ENCODE measurements at regions not wholly inside any gene's neighbourhood (a gene's known extent, or its start where the extent isn't known, plus 50 kb on each side); places are given as distances from the start of the nearest gene placed in this dataset.
"Not testable (repeated sequence)": the region's sequence is repeated elsewhere in the genome, so short reads cannot be mapped to it uniquely, and the experiment has no call there.

GRCh38 chr2:102871707-102872106 is 109.9 kb downstream of the TMEM182 start:
- no peak for DNase-seq
- intact Hi-C loops (cut with DNase I), result loop anchor here (5.0 to 10.0 kb wide), 2 partner anchors 397 to 399 kb away; partner anchors contain the start of gene SLC9A4 (in 2 of the 2)

GRCh38 chr2:102872388-102872787 is 110.6 kb downstream of the TMEM182 start:
- ATAC-seq (no peak), DNase-seq (no peak)
- intact Hi-C loops (cut with DNase I), result loop anchor here (5.0 to 10.0 kb wide), 2 partner anchors 398 to 400 kb away; partner anchors contain the start of gene SLC9A4 (in 2 of the 2)

More at GRCh38 chr2:102871707-102872106, 109.9 kb downstream of the TMEM182 start:
- no peak for ATAC-seq

- intact Hi-C loops (cut with DNase I), result loop anchor here in 1 of 2 donors (10.0 kb wide), 1 partner anchor 405 kb away; the partner anchor contains the start of gene SLC9A4
- DNase-seq, ATAC-seq: not testable (repeated sequence)
Measured at GRCh38 chr2:102879513-102879912, 117.7 kb downstream of the TMEM182 start.

- DNase-seq, result no peak
- intact Hi-C loops (cut with DNase I), result no loop called here
- no peak for ATAC-seq
Measured at GRCh38 chr2:102880731-102881130, 118.9 kb downstream of the TMEM182 start.

- DNase-seq (no peak), ATAC-seq (no peak)
- intact Hi-C loops (cut with DNase I), result no loop called here
Measured at GRCh38 chr2:102886216-102886893, 124.5 kb downstream of the TMEM182 start.

GRCh38 chr2:102888514-102888913 is 126.7 kb downstream of the TMEM182 start:
- intact Hi-C loops (cut with DNase I), result no loop called here

GRCh38 chr2:102891296-102891695 is 129.5 kb downstream of the TMEM182 start:
- no peak for DNase-seq
- intact Hi-C loops (cut with DNase I), result no loop called here
- no peak for ATAC-seq

More at GRCh38 chr2:102888514-102888913, 126.7 kb downstream of the TMEM182 start:
- no peak for ATAC-seq
- no peak for DNase-seq

- ATAC-seq (no peak), DNase-seq (no peak)
- intact Hi-C loops (cut with DNase I), result no loop called here
Measured at GRCh38 chr2:102892698-102893310, 131.0 kb downstream of the TMEM182 start.

GRCh38 chr2:102893870-102894269 is 132.0 kb downstream of the TMEM182 start:
- no peak for ATAC-seq

GRCh38 chr2:102895376-102895775 is 133.5 kb downstream of the TMEM182 start:
- ATAC-seq, result no peak
- DNase-seq, result no peak
- intact Hi-C loops (cut with DNase I), result no loop called here

More at GRCh38 chr2:102893870-102894269, 132.0 kb downstream of the TMEM182 start:
- intact Hi-C loops (cut with DNase I), result no loop called here
- DNase-seq, result no peak

GRCh38 chr2:102909240-102909639 is 147.4 kb downstream of the TMEM182 start:
- ATAC-seq; DNase-seq; intact Hi-C loops (cut with DNase I): not testable (repeated sequence)

- DNase-seq, result no peak
- intact Hi-C loops (cut with DNase I), result no loop called here
- ATAC-seq, result no peak
Measured at GRCh38 chr2:102910724-102911123, 148.9 kb downstream of the TMEM182 start.

- ATAC-seq, result no peak
- DNase-seq, result no peak
- intact Hi-C loops (cut with DNase I), result no loop called here
Measured at GRCh38 chr2:102915128-102915527, 153.3 kb downstream of the TMEM182 start.

- no peak for DNase-seq
- intact Hi-C loops (cut with DNase I), result no loop called here
- ATAC-seq, result no peak
Measured at GRCh38 chr2:102922321-102922720, 160.5 kb downstream of the TMEM182 start.

GRCh38 chr2:102925003-102925402 is 163.2 kb downstream of the TMEM182 start:
- ATAC-seq (no peak), DNase-seq (no peak)
- intact Hi-C loops (cut with DNase I), result no loop called here

GRCh38 chr2:102927854-102928267 is 166.0 kb downstream of the TMEM182 start:
- intact Hi-C loops (cut with DNase I), result no loop called here
- DNase-seq (no peak), ATAC-seq (no peak)

GRCh38 chr2:102929721-102930120 is 167.9 kb downstream of the TMEM182 start:
- intact Hi-C loops (cut with DNase I), result no loop called here
- ATAC-seq (no peak), DNase-seq (no peak)

- intact Hi-C loops (cut with DNase I), result no loop called here
- no peak for DNase-seq
- ATAC-seq, result no peak
Measured at GRCh38 chr2:102932501-102932900, 170.7 kb downstream of the TMEM182 start.

GRCh38 chr2:102939207-102939606 is 177.4 kb downstream of the TMEM182 start:
- DNase-seq, result no peak

GRCh38 chr2:102940684-102941083 is 178.9 kb downstream of the TMEM182 start:
- DNase-seq, result no peak
- ATAC-seq, result no peak
- intact Hi-C loops (cut with DNase I), result no loop called here

More at GRCh38 chr2:102939207-102939606, 177.4 kb downstream of the TMEM182 start:
- intact Hi-C loops (cut with DNase I), result no loop called here
- no peak for ATAC-seq

Data from left cardiac atrium (tissue), 4 donors.